GM12878 (cell line): ENCODE measurements at regions not wholly inside any gene's neighbourhood (a gene's known extent, or its start where the extent isn't known, plus 50 kb on each side); places are given as distances from the start of the nearest gene placed in this dataset.

Experiments used
- ATAC-seq: fragments of 200-7000 bp; cut with Tn5 transposase; 3 replicates; pipeline ENCODE4 v1.9.1; 2020; ENCODE audit warnings: mild to moderate bottlenecking, moderate library complexity
- BruUV-seq: library from RNA; stranded (reverse); fragments of 400-500 nt; replicated peaks from 2 replicates; lab custom pipeline; 2021; lab: Mats Ljungman, UMichigan
- CTCF ChIA-PET: fragments of 300-600 bp; sonication (Branson Sonifier 250); formaldehyde crosslinking; extraction: SDS; loops from one replicate; lab custom pipeline; 2021; ENCODE audit warnings: inconsistent platforms; lab: Yijun Ruan, JAX
- POLR2A ChIA-PET: fragments of 350-600 bp; formaldehyde crosslinking; extraction: SDS; loops from one replicate; lab custom pipeline; 2021; ENCODE audit warnings: inconsistent platforms; lab: Charles Lee
- RAD21 ChIA-PET: fragments of 300-600 bp; sonication (Branson Sonifier 250); formaldehyde crosslinking; loops from one replicate; lab custom pipeline; 2023; ENCODE audit warnings: antibody characterized with exemption; ENCODE audit not compliant: unreplicated experiment; lab: Charles Lee
- SMC1A ChIA-PET: fragments of 300-600 bp; sonication (Branson Sonifier 250); formaldehyde crosslinking; loops from one replicate; lab custom pipeline; 2023; ENCODE audit not compliant: unreplicated experiment, uncharacterized antibody; lab: Charles Lee
- DNase-seq: peaks from one replicate; pipeline ENCODE4 v3.0.0-alpha.2; 2011; ENCODE audit warnings: low read depth, low spot score
- FAIRE-seq: peaks from 3 replicates; lab custom pipeline; 2011; peaks lifted over from hg19 to GRCh38; lab: Jason Lieb, UNC
- H2AFZ ChIP-seq: 2 replicates; pipeline ENCODE4 v1.6.0; 2011; ENCODE audit warnings: low read depth, low read length, control low read depth; ENCODE audit not compliant: control insufficient read depth
- H3K27ac ChIP-seq: 2 replicates; pipeline ENCODE4 v1.5.1; 2011; ENCODE audit warnings: control low read depth; ENCODE audit not compliant: control insufficient read depth, insufficient read depth
- H3K27me3 ChIP-seq, 2 experiments: replicated peaks in 1 of 2; 2 replicates each; pipeline versions ENCODE4 v1.6.0 to v1.6.1; 2011; ENCODE audit warnings: low read length in 1 of 2; ENCODE audit not compliant: control insufficient read depth in 2 of 2, insufficient read depth in 2 of 2
- H3K36me3 ChIP-seq, 2 experiments: 2 replicates each; pipeline ENCODE4 v1.5.1; 2011; ENCODE audit warnings: low read length in 1 of 2; ENCODE audit not compliant: control insufficient read depth in 2 of 2, insufficient read depth in 2 of 2
- H3K4me1 ChIP-seq: 2 replicates; pipeline ENCODE4 v1.6.1; 2011; ENCODE audit warnings: mild to moderate bottlenecking, low read length, moderate library complexity, mixed read lengths; ENCODE audit not compliant: control insufficient read depth, insufficient read depth
- H3K4me2 ChIP-seq: 2 replicates; pipeline ENCODE4 v1.6.0; 2011; ENCODE audit warnings: control low read depth; ENCODE audit not compliant: control insufficient read depth, insufficient read depth
- H3K4me3 ChIP-seq: fragments of 200-600 bp; sonication (generic); 2 replicates; pipeline ENCODE4 v1.5.1; 2016
- H3K79me2 ChIP-seq: 2 replicates; pipeline ENCODE4 v1.6.0; 2011; ENCODE audit warnings: low read length; ENCODE audit not compliant: control insufficient read depth, insufficient read depth
- H3K9ac ChIP-seq: 2 replicates; pipeline ENCODE4 v1.8.0; 2011; ENCODE audit warnings: low read length, control low read depth, mixed read lengths; ENCODE audit not compliant: control insufficient read depth, insufficient read depth
- H3K9me3 ChIP-seq: replicated peaks from 3 replicates; pipeline ENCODE4 v1.5.1; 2011; ENCODE audit warnings: mild to moderate bottlenecking, low read length; ENCODE audit not compliant: control insufficient read depth, insufficient read depth
- H4K20me1 ChIP-seq: 2 replicates; pipeline ENCODE4 v1.6.0; 2011; ENCODE audit not compliant: control insufficient read depth, insufficient read depth
- BCL11A ChIP-seq: IDR thresholded peaks from 2 replicates; pipeline ENCODE4 v1.6.1; 2011; ENCODE audit warnings: low read depth, low read length
- IKZF1 ChIP-seq: fragments of 450-650 bp; conservative IDR thresholded peaks from 2 replicates; pipeline ENCODE4 v1.6.1; 2017; ENCODE audit warnings: antibody characterized with exemption, mild to moderate bottlenecking
- MAX ChIP-seq: IDR thresholded peaks from 2 replicates; pipeline ENCODE4 v1.6.1; 2012; ENCODE audit warnings: low read depth, low read length, improper control_type of control experiment
- NRF1 ChIP-seq: conservative IDR thresholded peaks from 2 replicates; pipeline ENCODE4 v1.6.1; 2011; ENCODE audit warnings: mild to moderate bottlenecking, low read depth, low read length, improper control_type of control experiment
- POU2F2 ChIP-seq: IDR thresholded peaks from 3 replicates; pipeline ENCODE4 v1.6.1; 2011; ENCODE audit warnings: low read depth, mild to moderate bottlenecking, low read length, borderline replicate concordance
- RCOR1 ChIP-seq: conservative IDR thresholded peaks from 2 replicates; pipeline ENCODE4 v1.6.1; 2012; ENCODE audit warnings: low read depth, low read length, improper control_type of control experiment
- RELA ChIP-seq: fragments of 450-650 bp; IDR thresholded peaks from 2 replicates; pipeline ENCODE4 v1.8.0; 2014; ENCODE audit warnings: borderline replicate concordance; ENCODE audit not compliant: partially characterized antibody
- RELB ChIP-seq: fragments of 450-650 bp; IDR thresholded peaks from 2 replicates; pipeline ENCODE4 v1.6.1; 2017; ENCODE audit warnings: low read depth, mild to moderate bottlenecking, moderate library complexity
- SIX5 ChIP-seq: IDR thresholded peaks from 2 replicates; pipeline ENCODE4 v1.6.1; 2011; ENCODE audit warnings: mild to moderate bottlenecking, low read depth, low read length, moderate library complexity; ENCODE audit not compliant: severe bottlenecking
- TARDBP ChIP-seq: IDR thresholded peaks from 2 replicates; pipeline ENCODE4 v1.6.1; 2016; ENCODE audit warnings: borderline replicate concordance
- YBX1 ChIP-seq: fragments of 450-650 bp; IDR thresholded peaks from 2 replicates; pipeline ENCODE4 v1.6.1; 2016; ENCODE audit warnings: antibody characterized with exemption
- ZNF384 ChIP-seq: IDR thresholded peaks from 2 replicates; pipeline ENCODE4 v1.6.1; 2012; ENCODE audit warnings: low read depth, mild to moderate bottlenecking, low read length, improper control_type of control experiment, borderline replicate concordance
- ZNF687 ChIP-seq: fragments of 450-650 bp; IDR thresholded peaks from 2 replicates; pipeline ENCODE4 v1.6.1; 2017; ENCODE audit warnings: mild to moderate bottlenecking, moderate library complexity
- WGBS: methylation state at CpG from one replicate; pipeline ENCODE4 v1.1.6; 2016; ENCODE audit warnings: low lambda C conversion rate; ENCODE audit not compliant: insufficient replicate concordance, insufficient coverage; ENCODE audit errors: missing lambda C conversion rate; 5-methylcytosine and 5-hydroxymethylcytosine counted together
- in situ Hi-C: fragments of 300-500 bp; cut with MboI; formaldehyde crosslinking; loops from 9 replicates; pipeline ENCODE4 v1.14.3; 2018; ENCODE audit warnings: mixed read lengths
- intact Hi-C: fragments of 100-400 bp; cut with micrococcal nuclease; formaldehyde crosslinking; loops from one replicate; pipeline ENCODE4 v1.14.2; 2022; ENCODE audit not compliant: unreplicated experiment

- Histone ChIP-seq H3K9ac (no peak overlapping the region), H3K4me1 (no peaks in the 10 kb centered on the region), H3K9me3 (no peaks in the 10 kb centered on the region), H3K4me3 (no peak overlapping the region), H3K36me3 (no peaks in the 10 kb centered on the region), H3K27me3 (no peaks in the 10 kb centered on the region), H3K27ac (no peak overlapping the region), H4K20me1 (no peaks in the 10 kb centered on the region), H3K79me2 (no peaks in the 10 kb centered on the region), H3K4me2 (no peak overlapping the region), H2AFZ (no peak overlapping the region)
- 24% methylated on average over 7 of the region's 7 CpGs for WGBS
- ChIA-PET CTCF (no interaction called here), POLR2A (no interaction called here), RAD21 (no interaction called here), SMC1A (no interaction called here)
- no peak for DNase-seq
- in situ Hi-C loops: no loop called here
- TF ChIP-seq RCOR1 (no peak), RELA (no peak), ZNF384 (no peak), IKZF1 (no peak), NRF1 (no peak), RELB (no peak), POU2F2 (no peak), YBX1 (no peak), MAX (no peak), ZNF687 (no peak), BCL11A (no peak), SIX5 (no peak), TARDBP (no peak)
- FAIRE-seq: no peak
- BruUV-seq: no TSS peak
- intact Hi-C loops: no loop called here
- no peak for ATAC-seq
Observed at GRCh38 chr11:119540370-119541125, 117.6 kb upstream of the THY1 start.
